Stimulated activated naive B cell treated with anti-CD40 and anti-IgM and Interleukin-4, amounts not matched to agents 10 μg/mL and 1 μg/mL and 100 μg/mL, for 72 hours (primary cell): ENCODE measurements at regions not wholly inside any gene's neighbourhood (a gene's known extent, or its start where the extent isn't known, plus 50 kb on each side); places are given as distances from the start of the nearest gene placed in this dataset.
"Not testable (repeated sequence)": the region's sequence is repeated elsewhere in the genome, so short reads cannot be mapped to it uniquely, and the experiment has no call there.

Experiments
- ATAC-seq, 2 donors: fragments of 150-1000 bp; cut with Tn5 transposase; replicated peaks; 2 replicates each; pipeline ENCODE4 v1.10.0; 2021; ENCODE audit warnings: moderate library complexity in 1 of 2
- DNase-seq: peaks from one replicate; pipeline ENCODE4 v3.0.0; 2021
- H3K27ac Mint-ChIP-seq: one replicate; pipeline ENCODE4 v1.8.0; 2022; ENCODE audit warnings: mild to moderate bottlenecking, mixed read lengths
- H3K27me3 Mint-ChIP-seq, 2 donors: one replicate each; pipeline ENCODE4 v1.8.0; 2022; ENCODE audit warnings: mixed read lengths in 2 of 2
- H3K36me3 Mint-ChIP-seq, 2 donors: one replicate each; pipeline ENCODE4 v1.8.0; 2022; ENCODE audit warnings: mixed read lengths in 2 of 2, mild to moderate bottlenecking in 1 of 2
- H3K4me1 Mint-ChIP-seq, 2 donors: one replicate each; pipeline ENCODE4 v1.8.0; 2022; ENCODE audit warnings: mixed read lengths in 2 of 2, mild to moderate bottlenecking in 1 of 2
- H3K4me3 Mint-ChIP-seq, 2 donors: one replicate each; pipeline ENCODE4 v1.8.0; 2022; ENCODE audit warnings: mild to moderate bottlenecking in 2 of 2, mixed read lengths in 2 of 2, moderate library complexity in 1 of 2
- H3K9me3 Mint-ChIP-seq, 2 donors: one replicate each; pipeline ENCODE4 v1.8.0; 2022; ENCODE audit warnings: mixed read lengths in 2 of 2, mild to moderate bottlenecking in 1 of 2

DNA sequence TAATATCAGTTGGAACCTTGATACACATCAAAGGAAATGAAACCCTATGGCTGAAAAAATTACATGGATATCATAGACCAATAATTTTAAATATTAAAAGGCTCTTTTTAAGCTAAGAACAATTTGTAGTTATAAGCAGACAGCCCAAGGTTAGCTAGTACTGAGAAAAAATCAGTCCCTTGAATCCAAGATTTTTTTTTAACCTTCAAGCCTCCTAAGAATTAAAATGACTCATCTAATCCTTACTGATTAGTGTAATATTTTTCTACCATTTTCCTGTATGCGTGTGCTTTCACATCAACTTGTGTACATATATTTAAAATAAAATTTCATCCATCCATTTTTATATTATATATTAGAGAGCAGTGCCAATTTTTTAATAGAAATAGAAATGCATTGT lies 1004.9 kb upstream of the ZEB2 start:
- no peaks in the 10 kb centered on the region for H3K27me3 Mint-ChIP-seq
- peaks cover 0 to 4% of the 10 kb centered on the region in 2 donors for H3K36me3 Mint-ChIP-seq
- H3K4me1 Mint-ChIP-seq: peaks cover 5 to 6% of the 10 kb centered on the region in 2 donors
- H3K9me3 Mint-ChIP-seq: peaks cover 9 to 10% of the 10 kb centered on the region in 2 donors
- DNase-seq (no peak), ATAC-seq (no peak)
- no peak overlapping the region for H3K27ac Mint-ChIP-seq
- H3K4me3 Mint-ChIP-seq: no peak overlapping the region

DNA sequence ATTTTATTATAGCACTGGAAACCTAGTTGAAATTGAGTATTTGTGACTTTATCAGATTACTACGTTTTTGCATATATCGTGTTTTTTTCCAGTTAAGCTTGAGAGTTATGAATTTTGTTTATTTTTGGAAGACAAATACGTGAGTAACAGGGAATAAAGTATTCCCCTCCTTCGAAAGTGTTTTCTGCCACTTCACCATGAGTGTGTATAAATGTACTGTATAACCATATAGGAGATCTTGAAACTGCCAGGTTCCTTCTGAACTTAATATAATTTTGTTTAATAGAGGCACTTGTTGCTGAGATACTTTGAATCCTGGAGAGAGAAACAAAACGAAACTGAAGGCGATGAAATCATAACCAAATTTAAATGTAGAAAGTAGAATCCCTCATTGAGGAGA lies 1004.4 kb upstream of the ZEB2 start:
- Mint-ChIP-seq H3K27me3 (no peaks in the 10 kb centered on the region), H3K27ac (no peak overlapping the region), H3K9me3 (peaks cover 9 to 12% of the 10 kb centered on the region in 2 donors), H3K4me1 (peaks cover 5 to 6% of the 10 kb centered on the region in 2 donors), H3K4me3 (no peak overlapping the region), H3K36me3 (peaks cover 0 to 4% of the 10 kb centered on the region in 2 donors)
- no peak for DNase-seq
- no peak for ATAC-seq

DNA sequence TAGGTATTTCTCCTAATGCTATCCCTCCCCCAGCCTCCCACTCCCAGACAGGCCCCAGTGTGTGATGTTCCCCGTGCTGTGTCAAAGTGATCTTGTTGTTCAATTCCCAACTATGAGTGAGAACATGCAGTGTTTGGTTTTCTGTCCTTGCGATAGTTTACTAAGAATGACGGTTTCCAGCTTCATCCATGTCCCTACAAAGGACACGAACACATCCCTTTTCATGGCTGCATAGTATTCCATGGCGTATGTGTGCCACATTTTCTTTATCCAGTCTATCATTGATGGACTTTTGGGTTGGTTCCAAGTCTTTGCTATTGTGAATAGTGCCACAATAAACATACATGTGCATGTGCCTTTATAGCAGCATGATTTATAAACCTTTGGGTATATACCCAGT lies 999.3 kb upstream of the ZEB2 start:
- H3K36me3 Mint-ChIP-seq, H3K4me3 Mint-ChIP-seq, DNase-seq, H3K27me3 Mint-ChIP-seq, H3K4me1 Mint-ChIP-seq, ATAC-seq, H3K27ac Mint-ChIP-seq: not testable (repeated sequence)
- peaks cover 9 to 14% of the 10 kb centered on the region in 2 donors for H3K9me3 Mint-ChIP-seq

DNA sequence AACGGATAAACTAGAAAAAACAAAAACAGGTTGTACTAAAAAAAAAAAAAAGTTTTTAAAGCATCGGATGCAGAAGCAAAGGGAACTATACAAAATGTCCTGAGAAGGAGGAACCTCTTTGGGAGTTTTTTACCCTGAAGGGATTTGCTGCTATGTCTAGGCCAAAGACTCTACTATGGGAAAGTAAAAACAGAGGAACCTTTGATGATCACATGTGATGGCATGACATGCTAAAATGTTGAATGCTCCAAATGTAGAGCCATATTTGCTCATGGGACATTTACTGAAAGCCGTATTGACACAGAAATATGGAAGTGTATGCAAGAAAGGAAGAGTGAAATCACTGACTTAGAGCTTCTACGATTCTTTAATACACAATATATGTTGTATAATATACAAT lies 992.0 kb upstream of the ZEB2 start:
- Mint-ChIP-seq H3K4me3 (no peak overlapping the region), H3K9me3 (no peaks in the 10 kb centered on the region), H3K27me3 (no peaks in the 10 kb centered on the region), H3K36me3 (no peaks in the 10 kb centered on the region), H3K4me1 (no peaks in the 10 kb centered on the region), H3K27ac (no peak overlapping the region)
- no peak for ATAC-seq
- DNase-seq: no peak

DNA sequence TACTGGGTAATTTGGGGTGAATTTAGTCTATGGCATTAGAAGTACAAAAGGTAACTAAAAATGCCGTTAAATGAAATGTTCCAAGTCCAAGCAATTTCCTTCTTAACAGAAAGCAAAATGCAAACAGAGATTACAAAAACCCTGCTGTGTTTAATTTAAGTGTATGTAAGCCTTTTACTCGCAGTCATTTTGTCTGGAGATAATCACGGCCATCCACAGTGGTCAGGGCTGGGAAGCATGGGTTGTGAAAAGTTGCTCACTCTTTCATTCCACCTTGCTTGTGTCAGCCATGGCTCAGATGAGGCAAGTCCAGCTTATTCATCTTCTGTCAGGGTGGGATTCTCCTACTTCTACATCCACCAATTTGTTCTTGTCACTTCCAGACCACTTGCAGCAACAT lies 983.6 kb upstream of the ZEB2 start:
- Mint-ChIP-seq H3K27ac (no peak overlapping the region), H3K36me3 (no peaks in the 10 kb centered on the region), H3K4me1 (no peaks in the 10 kb centered on the region), H3K27me3 (no peaks in the 10 kb centered on the region), H3K9me3 (no peaks in the 10 kb centered on the region), H3K4me3 (no peak overlapping the region)
- DNase-seq (no peak), ATAC-seq (no peak)

DNA sequence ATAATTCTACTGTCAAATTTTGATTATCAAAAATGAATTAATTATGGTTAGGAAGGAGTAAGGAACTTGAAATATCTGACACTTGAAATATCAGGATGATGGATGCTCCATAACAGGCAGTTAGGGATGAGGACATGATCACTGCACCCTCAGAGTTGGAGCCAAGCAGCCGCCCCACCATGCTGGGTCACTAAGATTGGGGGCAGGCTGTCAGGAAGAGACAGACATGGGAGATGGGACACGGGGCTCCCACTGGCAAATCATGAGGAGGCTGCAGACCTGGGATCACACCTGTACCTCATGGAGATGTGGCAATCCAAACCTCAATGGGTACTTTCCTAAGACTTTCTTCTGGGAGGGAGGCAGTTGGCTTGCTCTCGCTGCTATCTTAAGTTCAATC lies 982.0 kb upstream of the ZEB2 start:
- Mint-ChIP-seq H3K36me3 (no peaks in the 10 kb centered on the region), H3K27me3 (no peaks in the 10 kb centered on the region), H3K27ac (no peak overlapping the region), H3K4me3 (no peak overlapping the region), H3K4me1 (no peaks in the 10 kb centered on the region), H3K9me3 (no peaks in the 10 kb centered on the region)
- ATAC-seq (no peak), DNase-seq (no peak)

DNA sequence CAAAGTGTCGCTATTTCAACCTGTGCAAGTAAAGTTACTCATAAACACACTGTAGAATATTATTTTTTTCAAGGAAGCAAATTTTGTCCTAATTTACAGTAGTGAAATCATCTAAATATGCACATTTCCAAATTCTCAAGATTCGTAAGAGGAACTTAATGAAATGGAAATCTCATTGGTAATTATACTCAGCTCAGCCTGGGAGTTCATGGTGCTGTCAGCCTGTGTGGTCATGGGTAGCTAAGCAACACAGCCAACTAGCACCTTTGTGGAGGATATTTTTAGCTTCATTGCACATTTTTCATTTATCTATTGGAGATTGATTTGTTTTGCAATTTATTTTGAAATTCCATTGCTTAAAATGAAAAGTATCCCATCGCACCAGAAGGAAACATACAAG lies 975.7 kb upstream of the ZEB2 start:
- DNase-seq: no peak
- Mint-ChIP-seq H3K4me3 (no peak overlapping the region), H3K27me3 (no peaks in the 10 kb centered on the region), H3K36me3 (peaks cover 0 to 5% of the 10 kb centered on the region in 2 donors), H3K27ac (peak overlapping the region; percentile 20), H3K4me1 (no peaks in the 10 kb centered on the region), H3K9me3 (peaks cover 7 to 8% of the 10 kb centered on the region in 2 donors)
- no peak for ATAC-seq

DNA sequence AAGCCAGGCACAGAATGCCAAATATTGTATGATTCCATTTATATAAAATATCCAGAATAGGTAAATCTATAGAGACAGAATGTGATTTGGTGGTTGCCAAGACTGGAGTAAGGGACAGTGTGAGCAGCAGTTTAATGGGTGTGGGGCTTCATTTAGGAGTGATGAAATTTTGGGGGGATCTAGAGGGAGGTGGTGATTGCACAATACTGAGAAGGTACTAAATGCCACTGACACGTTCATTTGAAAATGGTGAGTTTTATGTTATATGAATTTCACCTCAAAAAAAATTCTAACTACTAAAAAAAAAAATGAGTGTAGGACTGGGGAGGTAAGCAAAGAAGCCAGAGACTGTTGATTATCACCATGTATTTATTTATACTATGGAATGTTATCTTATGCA lies 974.5 kb upstream of the ZEB2 start:
- Mint-ChIP-seq H3K9me3 (peaks cover 7 to 8% of the 10 kb centered on the region in 2 donors), H3K27ac (no peak overlapping the region), H3K27me3 (no peaks in the 10 kb centered on the region), H3K4me1 (no peaks in the 10 kb centered on the region), H3K36me3 (peaks cover 0 to 5% of the 10 kb centered on the region in 2 donors), H3K4me3 (no peak overlapping the region)
- no peak for DNase-seq
- no peak for ATAC-seq

DNA sequence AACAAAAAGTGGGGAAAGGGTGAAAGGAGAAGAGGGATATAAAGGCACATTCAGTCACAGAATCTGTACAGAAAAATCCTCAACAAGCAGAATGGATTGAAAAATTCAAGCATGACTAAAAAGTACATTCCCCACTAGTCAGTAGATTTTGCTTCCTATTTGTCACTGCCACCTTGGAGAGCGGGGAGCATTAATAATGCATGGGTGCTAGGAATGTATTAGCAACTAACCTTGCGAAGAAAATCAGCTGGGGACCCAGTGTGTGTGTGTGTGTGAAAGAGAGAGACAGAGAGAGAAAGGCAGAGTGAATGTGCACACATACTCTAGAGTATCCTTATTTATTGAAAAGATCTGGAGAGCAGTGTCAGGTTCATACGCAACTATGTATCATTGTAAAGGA lies 968.7 kb upstream of the ZEB2 start:
- Mint-ChIP-seq H3K36me3 (peaks cover 0 to 5% of the 10 kb centered on the region in 2 donors), H3K4me3 (no peak overlapping the region), H3K27me3 (no peaks in the 10 kb centered on the region), H3K4me1 (peaks cover 0 to 3% of the 10 kb centered on the region in 2 donors), H3K9me3 (peaks cover 7 to 8% of the 10 kb centered on the region in 2 donors), H3K27ac (no peak overlapping the region)
- DNase-seq (no peak), ATAC-seq (no peak)

DNA sequence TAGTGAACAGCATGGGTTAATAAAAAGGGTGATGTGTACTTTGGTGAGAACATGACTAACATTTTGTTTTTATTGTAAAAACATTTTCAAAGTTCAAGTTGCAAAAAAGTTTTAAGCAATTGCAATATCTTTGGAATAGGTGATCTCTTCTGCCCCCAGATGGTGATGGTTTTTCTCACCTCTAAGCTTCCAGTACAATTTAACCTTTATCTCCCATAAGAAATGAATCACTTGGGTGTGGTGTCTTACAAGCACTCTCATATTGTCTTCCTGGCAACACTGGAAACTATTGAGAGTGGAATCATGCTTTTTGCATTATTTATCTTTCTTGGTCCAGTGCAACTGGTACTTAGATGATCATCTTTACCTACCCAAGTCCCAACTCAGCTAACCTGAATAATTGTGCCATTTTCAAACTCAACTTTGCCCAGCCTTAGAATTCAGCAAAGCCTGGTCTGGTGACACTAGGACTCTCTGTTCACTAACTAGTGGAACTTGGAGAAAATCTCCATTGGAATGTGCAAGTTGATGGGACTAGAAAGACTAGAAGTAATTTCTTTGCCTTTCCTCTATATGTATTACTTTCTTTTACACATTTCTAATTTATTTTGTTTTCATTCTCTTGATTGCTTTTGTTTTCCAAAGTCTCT lies 964.7 kb upstream of the ZEB2 start:
- Mint-ChIP-seq H3K9me3 (no peaks in the 10 kb centered on the region), H3K4me3 (no peak overlapping the region), H3K27me3 (no peaks in the 10 kb centered on the region), H3K27ac (no peak overlapping the region), H3K36me3 (no peaks in the 10 kb centered on the region), H3K4me1 (peaks cover 0 to 7% of the 10 kb centered on the region in 2 donors)
- DNase-seq (no peak), ATAC-seq (peak in 1 of 2 donors; percentile 68)

DNA sequence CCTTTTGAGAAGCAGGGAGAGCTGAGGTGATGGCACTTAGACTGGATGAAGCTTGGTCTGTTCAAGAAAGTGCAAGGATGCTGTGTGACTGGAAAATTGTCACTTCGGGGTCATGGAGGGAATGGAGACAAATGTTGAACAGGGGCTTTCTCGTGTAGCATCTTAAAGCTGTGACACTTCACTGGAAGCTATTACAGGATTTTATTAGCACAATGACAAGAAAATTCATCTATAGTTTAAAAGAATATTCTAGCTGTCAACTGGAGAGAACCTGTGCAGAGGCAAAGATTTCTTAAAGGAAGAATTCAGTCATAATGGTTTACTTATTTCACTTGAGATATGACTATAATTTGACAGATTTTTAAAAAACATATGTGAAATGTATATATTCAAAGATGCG lies 963.9 kb upstream of the ZEB2 start:
- H3K27me3 Mint-ChIP-seq: no peaks in the 10 kb centered on the region
- DNase-seq (no peak), ATAC-seq (no peak)
- H3K4me3 Mint-ChIP-seq: no peak overlapping the region
- no peaks in the 10 kb centered on the region for H3K9me3 Mint-ChIP-seq
- no peaks in the 10 kb centered on the region for H3K36me3 Mint-ChIP-seq
- H3K27ac Mint-ChIP-seq: no peak overlapping the region
- peaks cover 0 to 7% of the 10 kb centered on the region in 2 donors for H3K4me1 Mint-ChIP-seq

DNA sequence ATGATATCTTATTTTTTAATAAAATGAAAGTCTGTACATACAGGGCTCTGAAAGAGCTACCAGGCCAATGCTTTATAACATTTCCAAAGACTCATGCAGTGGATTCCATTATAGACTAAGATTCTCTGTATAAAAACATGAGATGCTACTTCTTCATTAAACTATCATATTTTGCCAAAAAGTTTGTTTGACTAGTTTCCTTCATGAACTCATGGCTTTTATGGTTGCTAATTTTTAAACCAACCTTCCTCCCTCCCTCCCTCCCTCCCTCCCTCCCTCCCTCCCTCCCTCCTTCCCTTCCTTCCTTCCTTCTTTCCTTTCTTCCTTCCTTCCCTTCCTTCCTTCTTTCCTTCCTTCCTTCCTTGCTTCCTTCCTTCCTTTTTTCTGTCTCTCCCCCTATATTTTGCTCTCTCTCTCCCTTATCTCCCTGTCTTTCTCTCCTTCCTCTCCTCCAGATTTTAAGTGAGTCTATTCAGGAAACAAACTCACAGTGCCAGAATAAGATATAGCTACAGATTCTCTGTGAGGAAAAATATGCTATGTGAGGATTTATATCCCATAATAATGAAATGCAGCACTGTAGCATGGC lies 961.5 kb upstream of the ZEB2 start:
- ATAC-seq: no peak

DNA sequence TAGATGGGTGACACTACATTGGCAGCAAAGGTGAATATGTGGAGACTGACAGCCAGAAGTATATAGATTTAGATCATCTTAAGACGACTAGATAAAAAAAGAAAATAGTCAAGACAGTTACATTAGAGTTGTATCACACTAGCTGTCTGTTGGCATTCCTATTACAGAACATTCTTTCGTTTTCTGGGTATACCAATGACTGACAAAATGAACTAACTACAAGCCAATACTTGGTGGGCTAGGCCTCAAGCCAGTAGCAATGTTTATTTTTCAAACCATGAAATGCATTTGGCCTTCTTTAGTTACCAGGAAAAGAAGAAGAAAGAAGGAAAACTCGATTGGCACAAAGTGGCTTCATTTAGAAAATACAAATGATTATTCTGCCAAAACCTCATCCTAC lies 944.9 kb upstream of the ZEB2 start:
- no peak for DNase-seq
- no peaks in the 10 kb centered on the region for H3K27me3 Mint-ChIP-seq

More for the DNA sequence above, 961.5 kb upstream of the ZEB2 start:
- Mint-ChIP-seq H3K9me3 (no peaks in the 10 kb centered on the region), H3K36me3 (no peaks in the 10 kb centered on the region), H3K4me1 (peaks cover 0 to 7% of the 10 kb centered on the region in 2 donors), H3K4me3 (no peak overlapping the region), H3K27me3 (no peaks in the 10 kb centered on the region), H3K27ac (no peak overlapping the region)
- no peak for DNase-seq

DNA sequence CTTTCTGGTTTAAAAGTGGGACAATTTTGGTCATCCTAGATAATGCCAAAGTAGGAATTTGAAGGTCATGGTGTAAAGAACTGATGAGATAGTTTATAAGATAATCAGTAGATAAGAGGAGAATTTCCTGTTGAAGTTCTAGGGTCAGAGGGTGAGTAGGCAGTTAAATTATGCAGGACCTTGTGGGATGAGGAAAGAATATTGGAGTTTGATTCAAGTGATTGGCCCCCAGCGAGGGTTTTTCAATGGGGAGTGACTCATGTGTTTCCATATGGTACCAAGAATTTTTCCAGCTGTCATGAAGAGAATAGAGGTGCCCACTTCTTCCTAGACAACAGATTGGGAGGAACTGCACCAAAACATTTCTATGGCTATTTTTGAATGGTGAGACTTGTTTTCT lies 940.2 kb upstream of the ZEB2 start:
- ATAC-seq: no peak
- no peak for DNase-seq
- Mint-ChIP-seq H3K9me3 (peaks cover 5 to 9% of the 10 kb centered on the region in 2 donors), H3K36me3 (no peaks in the 10 kb centered on the region), H3K27me3 (no peaks in the 10 kb centered on the region), H3K27ac (no peak overlapping the region), H3K4me3 (no peak overlapping the region), H3K4me1 (peaks cover 0 to 1% of the 10 kb centered on the region in 2 donors)

More for the DNA sequence above, 944.9 kb upstream of the ZEB2 start:
- H3K4me1 Mint-ChIP-seq: peaks cover 0 to 1% of the 10 kb centered on the region in 2 donors
- peaks cover 3 to 4% of the 10 kb centered on the region in 2 donors for H3K9me3 Mint-ChIP-seq
- H3K27ac Mint-ChIP-seq: no peak overlapping the region
- H3K4me3 Mint-ChIP-seq: no peak overlapping the region
- H3K36me3 Mint-ChIP-seq: no peaks in the 10 kb centered on the region
- ATAC-seq: no peak

DNA sequence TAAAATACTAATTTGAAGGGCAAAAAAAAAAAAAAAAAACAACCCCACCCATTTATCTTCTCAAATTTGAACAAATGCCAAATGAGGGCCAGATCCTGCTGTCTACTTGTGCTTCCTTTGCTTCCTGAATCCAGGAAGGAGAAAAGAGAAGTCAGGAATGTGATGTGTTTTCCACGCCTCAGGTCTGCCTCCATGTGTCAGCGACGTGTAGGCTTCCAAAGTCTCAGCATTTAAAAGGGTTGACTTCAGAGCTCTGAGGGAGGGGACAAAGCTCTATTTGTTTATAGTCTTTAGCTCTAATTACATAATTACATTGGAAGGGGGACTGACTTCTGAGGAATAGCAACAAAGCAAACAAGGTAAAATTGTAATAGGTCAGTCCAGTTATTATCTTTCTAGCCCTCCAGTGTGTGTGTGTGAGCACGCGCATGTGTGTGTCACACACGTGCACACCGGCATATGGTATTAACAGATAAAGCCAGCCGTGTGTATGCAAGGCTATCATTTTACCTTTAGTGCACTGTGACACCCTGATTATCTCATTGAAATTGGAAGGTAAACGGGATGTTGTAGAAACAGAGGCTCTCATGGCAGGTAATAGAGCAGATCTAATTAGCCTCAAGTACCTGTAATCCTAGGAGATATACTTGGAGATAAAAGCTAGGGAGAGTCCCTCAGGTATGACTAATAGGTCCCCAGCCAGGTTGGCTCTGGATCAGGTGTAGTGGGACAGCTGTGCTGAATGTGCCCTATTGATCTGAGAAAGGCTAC lies 911.4 kb upstream of the ZEB2 start:
- H3K4me3 Mint-ChIP-seq: no peak overlapping the region
- H3K4me1 Mint-ChIP-seq: no peaks in the 10 kb centered on the region
- H3K27me3 Mint-ChIP-seq: peaks cover 0 to 3% of the 10 kb centered on the region in 2 donors
- DNase-seq: no peak
- ATAC-seq: no peak
- H3K36me3 Mint-ChIP-seq: no peaks in the 10 kb centered on the region
- H3K9me3 Mint-ChIP-seq: peaks cover 0 to 3% of the 10 kb centered on the region in 2 donors
- no peak overlapping the region for H3K27ac Mint-ChIP-seq
